DMS 273 (cell line): ENCODE measurements at regions not wholly inside any gene's neighbourhood (a gene's known extent, or its start where the extent isn't known, plus 50 kb on each side); places are given as distances from the start of the nearest gene placed in this dataset.

ENCODE experiments used
- DNase-seq: peaks from one replicate; lab custom pipeline; 2025; ENCODE audit not compliant: unreplicated experiment; lab: John Stamatoyannopoulos, UW

DNA sequence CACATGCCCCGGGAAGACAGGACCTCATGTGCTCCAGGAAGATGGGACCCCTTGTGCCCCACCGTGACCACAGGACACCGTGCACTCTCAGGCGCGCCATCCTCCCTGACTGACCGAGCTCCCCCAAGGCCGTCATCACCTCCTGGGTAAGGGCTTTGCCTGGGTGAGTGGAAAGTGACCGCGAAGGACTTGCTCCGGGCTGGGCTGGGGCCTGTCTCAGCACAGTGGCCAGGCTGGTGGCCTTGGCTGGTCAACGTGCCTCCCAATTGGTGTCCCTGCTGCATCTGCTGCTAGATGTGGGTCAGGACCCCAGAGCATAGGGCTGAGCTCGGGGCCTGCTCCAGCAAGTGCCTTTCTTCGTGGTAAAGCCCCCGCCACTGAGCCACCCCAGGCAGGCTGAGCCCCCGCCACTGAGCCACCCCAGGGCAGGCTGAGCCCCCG lies 69.7 kb upstream of the CTDP1 start:
- no peak for DNase-seq

DNA sequence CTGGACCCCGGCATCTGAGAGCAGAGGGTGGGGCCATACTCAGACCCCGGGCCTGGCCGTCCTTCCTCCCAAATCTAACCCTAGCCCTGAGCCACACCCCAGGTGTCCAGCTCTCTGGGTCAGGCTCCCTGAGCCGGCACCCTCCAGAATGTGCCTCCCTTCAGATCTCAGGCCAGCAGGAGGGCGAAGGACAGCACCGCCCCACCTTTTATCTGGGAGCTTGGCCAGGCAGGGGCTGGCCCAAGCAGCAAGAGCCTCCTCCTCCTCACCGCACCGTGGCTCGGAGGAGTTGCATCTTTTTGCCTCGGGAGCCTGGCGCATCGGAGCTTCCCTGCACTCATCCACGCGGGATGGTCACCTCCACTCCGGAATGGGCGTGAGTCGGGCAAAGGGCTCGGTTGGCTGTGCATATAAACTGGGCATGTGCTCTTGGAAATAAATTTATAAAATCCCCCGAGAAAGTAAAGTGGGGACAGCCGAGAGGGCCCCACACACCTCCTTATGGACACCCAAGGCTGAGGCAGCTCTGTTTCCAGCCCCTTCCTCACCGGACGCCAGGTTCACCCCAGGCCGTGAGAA lies 69.1 kb upstream of the CTDP1 start:
- no peak for DNase-seq

DNA sequence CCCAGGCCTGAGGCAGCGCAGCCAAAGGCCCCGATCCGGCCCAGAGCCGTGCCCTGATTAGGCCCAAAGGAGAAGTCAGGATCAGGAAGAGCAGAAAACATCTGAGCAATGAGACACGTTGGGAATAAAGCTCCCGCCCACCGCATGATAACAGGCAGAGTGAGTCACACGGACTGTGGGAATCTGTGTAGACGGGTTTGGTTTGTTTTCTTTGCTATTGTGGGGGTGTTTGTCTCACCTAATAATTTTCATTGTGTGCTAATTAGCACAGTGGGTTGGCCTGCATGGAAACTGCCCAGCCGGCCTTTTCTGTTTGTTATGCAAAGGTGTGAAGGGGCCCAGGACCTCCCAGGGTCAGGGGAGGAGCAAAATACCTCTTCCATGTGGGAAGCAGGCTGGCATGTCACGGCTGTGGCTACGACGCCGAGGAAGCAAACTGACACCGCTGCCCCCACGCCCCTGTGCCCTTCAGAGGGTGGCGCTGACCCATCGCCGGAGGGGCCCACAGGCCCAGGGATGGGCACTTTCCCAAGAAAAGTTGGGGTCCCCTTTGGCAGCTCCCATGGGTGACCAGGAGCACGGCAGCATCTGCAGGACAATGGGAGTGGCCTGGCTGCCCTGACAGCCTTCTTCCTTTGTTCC lies 68.4 kb upstream of the CTDP1 start:
- no peak for DNase-seq

DNA sequence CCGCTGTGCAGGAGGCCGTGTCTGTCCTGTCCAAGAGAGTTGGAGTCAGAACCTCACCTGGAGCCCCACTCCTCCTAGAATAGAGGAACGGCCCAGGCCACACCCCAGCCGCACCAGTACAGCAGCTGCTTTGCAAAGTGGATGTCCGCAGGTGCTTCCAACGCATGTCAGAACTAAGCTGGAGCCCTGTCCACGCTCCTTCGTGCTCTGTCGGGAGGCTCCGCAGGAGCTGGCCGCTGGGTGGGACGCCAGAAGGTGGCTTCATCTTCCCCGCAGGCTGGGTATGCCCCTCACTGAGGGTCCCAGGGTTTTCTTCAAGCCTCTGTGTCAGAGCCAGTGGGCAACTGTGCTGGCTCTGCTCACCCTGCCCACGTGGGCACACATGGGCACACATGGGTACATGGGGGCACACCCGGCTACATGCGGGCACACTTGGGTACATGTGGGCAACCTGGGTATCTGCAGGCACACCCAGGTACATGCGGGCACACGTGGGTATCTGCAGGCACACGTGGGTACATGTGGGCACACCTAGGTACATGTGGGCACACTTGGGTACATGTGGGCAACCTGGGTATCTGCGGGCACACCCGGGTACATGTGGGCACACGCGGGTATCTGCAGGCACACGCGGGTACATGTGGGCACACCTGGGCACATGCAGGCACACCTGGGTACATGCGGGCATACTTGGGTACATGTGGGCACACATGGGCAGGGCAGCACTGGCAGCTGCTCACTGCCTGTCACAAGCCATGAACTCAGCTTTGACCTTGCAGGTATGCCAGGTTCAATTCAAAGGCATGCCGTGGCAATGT lies 67.1 kb upstream of the CTDP1 start:
- no peak for DNase-seq

DNA sequence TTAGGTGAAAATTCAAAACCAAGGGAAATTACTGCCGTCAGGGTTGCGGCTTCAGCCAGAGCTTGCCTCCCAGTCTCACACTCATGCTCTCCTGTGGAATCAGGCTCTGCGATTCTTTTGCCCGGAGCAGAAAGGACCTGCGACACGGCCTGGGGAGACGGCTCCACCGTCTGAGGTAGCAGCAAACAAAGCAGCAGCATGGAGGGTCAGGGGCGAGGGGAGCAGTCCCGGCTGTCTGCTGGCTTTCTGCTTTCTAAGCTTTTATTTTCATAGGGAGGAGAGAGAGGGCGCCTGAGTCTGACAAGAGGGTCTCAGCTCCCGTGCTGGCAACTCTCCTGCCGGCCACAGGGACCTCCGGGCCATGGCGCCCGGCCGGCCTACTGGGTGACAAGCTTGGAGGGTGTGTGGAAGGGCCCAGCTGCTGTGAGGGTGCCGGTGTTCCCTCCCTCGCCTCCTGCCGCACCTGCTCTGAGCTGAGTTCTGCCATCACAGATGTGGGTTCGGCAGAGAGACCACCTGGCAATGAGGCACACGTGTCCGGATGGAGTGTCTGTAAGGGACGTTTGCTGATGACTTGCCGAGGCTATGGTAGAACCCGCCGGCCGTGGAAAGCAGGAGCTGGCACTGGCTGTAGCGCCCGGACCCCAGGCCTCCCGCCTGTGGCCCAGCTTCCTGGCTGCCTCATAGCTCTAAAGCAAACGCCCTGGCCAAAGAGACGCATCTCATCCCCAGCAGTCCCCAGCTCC lies 66.2 kb upstream of the CTDP1 start:
- DNase-seq = no peak

DNA sequence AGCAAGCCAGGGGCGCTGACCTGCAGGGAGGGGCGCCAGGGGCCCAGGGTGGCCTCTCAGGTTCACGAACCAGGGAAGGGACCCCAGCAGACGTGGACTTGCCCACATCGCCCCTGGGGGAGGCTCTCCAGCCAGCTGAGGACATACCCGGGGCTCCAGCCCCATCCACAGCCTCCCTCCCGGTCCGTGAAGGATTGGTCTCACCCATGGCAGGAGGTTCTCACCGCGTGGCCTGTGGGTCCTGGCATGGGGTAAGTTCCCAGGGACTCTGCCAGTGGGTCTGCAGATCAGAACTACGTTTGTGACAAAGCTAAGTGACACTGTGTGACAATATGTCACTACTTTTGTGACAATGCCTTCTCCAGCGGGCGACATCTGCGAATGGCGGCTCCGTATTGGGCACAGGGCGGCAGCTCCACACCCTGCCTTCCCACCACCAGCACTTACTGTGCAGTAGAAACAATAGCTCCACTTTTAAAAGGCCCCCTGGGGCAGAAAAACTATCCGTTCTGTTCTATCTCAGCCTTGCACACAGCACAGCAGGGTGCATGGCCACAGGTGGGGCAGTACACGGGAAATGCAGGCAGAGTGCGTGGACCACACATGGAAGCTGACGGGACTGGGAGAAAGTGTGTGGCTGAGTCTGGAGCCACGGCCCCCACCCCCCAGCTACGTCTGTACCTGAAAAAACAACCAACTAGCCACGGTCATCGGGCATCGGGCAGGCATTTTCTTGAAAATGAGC lies 65.2 kb upstream of the CTDP1 start:
- DNase-seq = no peak

DNA sequence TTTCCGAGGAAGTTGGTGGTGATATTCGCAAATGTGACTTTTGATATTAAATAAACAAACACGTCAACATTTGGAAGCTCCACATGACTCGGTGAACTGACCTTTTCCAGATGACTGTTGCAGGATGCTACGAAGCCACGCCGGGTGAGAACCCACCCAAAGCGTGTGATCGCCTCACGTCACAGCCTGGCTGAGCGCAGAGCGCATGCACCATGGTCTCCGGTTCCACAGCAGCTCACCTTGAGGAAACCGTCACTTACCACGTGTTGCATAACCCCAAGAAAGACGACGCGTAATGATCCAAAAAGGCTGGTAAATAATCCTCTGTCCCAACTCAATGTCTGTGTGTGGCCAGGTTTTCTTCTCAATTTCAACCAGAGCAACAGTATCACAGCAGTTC lies 64.5 kb upstream of the CTDP1 start:
- DNase-seq = no peak

DNA sequence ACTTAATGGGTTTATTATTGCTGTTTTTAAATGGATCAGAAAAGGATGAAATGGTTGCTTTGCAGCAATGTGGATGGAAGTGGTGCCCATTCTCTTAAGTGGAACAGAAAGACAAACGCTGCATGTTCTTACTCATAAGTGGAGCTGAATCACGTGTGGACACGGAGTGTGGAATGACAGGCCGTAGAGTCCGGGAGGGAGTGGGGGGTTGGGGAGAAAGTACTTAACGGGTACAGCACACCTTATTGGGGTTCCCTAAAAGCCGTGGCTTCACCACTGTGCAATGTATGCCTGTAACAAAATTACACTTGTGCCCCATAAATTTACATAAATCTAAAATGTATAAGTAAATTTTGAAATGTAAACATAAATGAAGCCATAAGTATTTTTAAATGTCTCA lies 64.0 kb upstream of the CTDP1 start:
- DNase-seq = no peak

DNA sequence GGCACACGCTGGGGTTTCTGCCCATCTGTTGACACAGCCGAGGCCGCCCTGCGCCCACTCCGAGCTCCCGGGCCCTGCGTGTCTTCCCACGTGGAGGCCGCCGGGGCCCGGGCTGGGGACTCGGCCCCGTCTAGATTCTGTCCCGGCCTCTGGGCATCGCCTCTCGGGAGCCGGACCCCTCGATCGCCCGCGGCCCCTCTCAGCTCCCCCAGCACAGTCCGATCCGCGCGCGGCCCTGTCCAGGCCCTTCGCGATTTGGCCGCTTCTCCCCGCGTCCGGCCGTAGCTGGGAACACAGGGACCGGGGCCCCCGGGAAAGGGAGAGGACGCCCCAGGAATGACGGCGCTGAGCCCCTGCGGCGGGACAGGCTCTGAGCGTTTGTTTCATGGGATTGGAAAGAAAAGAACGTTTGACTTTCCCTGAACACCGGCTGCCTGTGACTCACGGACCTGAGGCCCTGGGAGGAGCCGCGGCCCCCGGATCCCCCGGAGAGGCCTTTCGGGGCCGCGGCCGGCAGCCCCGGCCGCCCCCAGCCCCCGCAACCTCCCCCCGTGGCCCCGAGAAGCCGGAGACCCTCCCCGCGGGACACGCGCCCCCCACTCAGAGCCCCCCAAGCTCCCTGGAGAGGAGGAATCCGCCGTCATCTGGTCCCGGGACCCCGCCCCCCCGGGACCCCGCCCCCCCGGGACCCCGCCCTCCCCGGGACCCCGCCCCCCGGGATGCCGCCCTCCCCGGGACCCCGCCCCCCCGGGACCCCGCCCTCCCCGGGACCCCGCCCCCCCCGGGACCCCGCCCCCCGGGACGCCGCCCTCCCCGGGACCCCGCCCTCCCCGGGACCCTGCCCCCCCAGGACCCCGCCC lies 62.7 kb upstream of the CTDP1 start:
- no peak for DNase-seq

DNA sequence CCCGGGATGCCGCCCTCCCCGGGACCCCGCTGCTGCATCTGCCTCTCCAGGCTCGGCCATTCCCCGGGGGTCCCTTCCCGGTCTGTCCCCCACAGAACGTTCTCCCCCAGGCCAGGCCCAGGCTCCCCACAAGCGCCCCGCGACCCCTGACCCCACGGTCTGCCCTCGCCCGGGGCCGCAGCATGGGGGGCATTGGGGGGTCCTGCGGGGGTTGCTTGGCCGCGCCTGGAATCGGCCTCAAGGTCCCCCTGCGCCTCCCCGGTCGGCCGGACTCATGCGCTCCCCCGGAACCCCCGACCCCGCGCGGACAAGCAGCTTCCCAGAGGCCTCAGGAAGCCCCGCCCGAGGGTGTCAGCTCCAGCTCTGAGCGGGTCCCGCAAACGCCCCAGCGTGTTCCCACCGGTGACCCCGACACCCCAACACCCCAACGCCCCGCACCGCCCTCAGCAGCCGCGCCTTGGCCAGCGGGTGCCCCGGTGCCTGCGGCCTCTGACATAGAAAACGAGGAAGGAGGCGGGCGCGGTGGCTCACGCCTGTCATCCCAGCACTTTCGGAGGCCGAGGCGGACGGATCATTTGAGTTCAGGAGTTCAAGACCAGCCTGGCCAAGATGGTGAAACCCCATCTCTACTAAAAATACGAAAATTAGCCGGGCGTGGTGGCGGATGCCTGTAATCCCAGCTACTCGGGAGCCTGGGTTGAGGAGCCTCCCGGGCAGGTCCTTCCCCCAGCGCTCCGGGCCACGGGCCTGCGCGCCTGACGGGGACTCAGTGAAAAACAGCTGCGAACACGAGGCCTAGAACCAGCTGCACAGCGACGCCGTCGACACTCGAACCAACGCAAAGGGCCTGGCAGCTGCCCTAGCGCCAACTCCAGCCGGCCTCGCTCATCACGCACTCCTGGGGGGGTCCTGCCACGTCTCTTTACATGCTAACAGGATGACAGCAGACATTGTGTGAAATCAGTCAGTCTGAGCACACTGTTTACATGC lies 61.8 kb upstream of the CTDP1 start:
- no peak for DNase-seq

DNA sequence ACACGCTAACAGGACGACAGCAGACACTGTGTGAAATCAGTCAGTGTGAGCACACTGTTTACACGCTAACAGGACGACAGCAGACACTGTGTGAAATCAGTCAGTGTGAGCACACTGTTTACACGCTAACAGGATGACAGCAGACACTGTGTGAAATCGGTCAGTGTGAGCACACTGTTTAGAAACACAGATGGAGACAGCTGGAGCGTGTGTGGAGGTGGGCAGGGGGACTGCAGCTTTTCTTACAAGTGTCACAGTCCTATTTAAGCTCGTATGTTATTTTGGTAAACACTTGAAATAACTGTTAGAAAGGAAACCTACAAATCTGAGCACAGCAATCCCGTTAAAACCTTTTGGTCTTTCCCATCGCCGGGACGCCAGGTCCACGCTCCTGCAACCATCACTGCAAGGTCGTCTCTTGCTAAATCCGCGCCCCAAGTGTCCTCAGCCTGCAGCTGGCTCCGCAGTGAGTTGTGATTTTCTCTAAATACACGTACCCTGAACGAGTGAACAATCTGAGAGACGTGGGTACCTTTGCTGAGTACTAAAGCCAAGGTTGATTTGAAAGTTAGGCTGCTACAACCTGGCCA lies 58.9 kb upstream of the CTDP1 start:
- no peak for DNase-seq

DNA sequence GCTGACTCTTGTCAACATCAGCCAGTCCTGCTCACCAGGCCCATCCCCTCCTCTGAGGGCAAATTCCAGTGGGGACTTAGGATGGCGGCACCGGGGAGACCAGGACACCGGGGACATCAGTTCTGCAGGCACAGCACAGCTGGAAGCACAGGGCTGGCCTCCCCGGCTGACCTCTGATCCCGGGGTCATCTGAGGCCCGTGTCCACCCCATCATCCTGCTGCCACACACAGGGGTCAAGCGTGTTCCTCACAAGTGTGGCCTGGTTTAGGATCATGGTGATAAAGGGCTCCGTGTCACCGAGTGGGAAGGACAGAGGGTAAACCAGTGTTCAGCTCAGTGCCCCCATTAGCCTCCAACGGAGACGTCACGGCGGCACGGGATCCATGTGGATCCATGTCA lies 58.1 kb upstream of the CTDP1 start:
- DNase-seq = no peak

DNA sequence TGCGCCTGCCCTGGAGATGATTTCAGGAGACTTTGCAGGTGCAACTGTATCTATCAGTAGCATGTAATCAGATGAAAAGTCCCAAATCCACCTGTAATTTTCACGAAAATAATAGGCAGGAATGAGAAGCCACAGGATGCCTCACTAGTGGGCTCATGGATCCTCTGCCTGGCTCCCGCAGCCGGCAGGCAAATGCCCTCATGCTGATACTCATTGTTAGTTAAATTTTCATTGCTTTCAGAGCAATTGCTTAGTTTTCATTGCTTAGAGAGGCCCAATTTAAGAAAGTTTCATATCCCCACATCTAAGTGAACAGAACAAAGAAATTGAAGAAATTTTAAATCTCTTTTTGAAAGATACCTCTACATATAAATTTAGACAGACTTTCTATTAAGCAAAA lies 57.6 kb upstream of the CTDP1 start:
- no peak for DNase-seq

DNA sequence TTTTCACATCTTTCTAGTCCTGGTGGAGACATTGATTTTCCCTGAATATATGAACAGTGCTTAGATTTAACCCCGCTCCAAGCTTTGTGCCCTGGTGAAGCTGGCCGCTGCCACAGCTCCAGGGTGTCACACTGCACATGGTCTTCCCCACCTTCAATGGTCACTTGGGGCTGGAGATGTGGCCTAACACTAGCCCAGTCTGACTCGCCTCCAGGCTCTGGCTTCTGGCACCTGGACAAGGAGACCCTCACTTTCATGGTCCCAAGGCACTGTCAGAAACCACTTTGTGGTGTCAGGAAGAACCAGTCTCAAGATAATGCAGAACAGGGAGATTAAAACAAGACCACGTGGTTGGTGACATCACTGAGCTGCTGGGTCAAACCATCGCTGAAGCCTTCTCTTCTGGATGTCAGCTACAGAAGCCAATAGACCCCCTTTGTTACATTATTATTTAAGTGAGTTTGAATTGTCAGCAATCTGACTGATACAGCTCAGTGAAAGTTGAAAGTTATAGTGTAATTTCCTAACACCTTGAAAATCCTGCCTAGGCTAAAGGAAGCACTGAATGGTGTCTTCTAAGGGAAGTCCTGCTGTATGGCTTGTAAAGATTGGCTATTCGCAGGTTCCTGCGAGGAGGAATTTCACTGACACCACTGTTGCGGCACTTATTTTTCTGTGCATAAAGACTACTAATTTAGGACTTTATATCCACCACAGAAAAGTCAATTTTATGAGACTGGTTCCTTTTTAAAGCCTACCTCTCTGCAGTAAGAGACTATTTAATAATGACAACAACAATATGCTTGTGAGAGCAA lies 55.0 kb upstream of the CTDP1 start:
- DNase-seq = no peak

DNA sequence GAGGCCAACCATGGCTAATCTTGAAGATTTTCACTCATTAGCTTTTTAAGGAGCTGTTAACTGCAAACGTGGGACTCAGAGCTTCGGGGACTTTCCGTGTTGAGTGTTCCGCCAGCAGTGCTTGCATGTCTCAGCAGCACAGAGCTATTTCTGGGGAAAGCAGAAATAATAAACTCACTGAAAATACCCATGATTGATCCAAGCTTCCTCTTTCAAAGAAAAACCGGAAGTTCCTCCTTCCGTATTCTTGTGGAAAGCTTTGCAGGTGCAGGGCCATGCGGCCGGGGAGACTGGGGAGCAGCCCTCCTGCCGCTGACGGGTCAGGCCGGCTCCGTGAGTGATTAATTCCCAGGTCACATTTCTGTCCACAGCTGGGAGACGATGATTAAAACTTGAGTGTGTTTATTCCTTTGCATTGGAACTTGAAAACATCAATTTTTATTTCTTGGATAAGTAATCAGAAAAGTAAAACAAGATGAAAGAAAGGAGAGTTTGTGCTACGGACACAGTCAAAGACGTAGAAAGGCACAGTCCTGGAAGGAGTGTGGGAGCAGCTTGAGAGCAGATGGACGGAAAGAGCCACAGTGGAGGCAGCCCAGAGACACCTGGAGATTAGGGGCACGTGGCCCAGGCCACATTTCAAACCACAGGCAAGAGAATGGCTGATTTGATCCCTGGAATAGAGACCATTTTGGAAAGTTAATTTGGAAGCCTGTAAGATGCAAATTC lies 54.2 kb upstream of the CTDP1 start:
- no peak for DNase-seq

DNA sequence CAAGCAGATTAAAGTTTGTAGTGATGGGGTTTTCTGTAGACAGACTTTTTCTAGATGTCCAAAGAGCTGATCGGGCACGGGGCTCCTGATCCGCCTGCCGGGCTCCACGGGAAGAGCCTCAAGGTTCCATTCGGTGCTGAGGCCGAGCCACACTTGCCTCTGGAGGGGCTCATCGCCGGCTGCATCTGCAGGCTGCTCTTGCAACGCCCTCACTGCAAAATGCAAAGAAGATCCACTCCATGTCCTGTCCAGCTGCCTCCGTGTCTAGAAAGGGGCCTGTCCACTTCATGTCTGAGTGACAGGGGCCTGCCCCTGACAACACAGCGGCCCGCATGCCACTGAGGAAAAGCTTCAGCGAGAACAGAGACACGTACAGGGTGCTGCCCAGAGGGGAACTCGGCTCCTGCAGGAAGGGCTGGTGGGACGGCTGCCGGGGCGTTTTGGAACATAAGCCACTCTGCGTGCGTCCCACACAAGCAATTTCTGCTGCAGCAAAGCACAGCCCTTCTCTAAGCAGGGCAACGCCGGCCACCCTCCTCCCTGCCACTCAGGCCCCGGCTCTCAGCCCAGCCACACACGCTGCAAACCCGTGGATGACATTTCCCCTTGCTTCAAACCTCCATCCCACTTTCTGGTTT lies 53.6 kb upstream of the CTDP1 start:
- DNase-seq = no peak
